Activated T-helper 2 cell treated with anti-CD3 and anti-CD28 coated beads, Interferon-gamma antibody, Interleukin-2, Interleukin-4, amounts not matched to agents 10 μg/mL and 5 μg/mL and 100 μg/mL, durations not matched to agents 14 hours and 24 hours and 36 hours (primary cell): ENCODE measurements at regions not wholly inside any gene's neighbourhood (a gene's known extent, or its start where the extent isn't known, plus 50 kb on each side); places are given as distances from the start of the nearest gene placed in this dataset.

Experiments
- DNase-seq: peaks from one replicate; pipeline ENCODE4 v3.0.0; 2021; ENCODE audit warnings: low spot score
- H3K27ac Mint-ChIP-seq: one replicate; pipeline ENCODE4 v1.8.0; 2021; ENCODE audit warnings: mixed read lengths
- H3K27me3 Mint-ChIP-seq: one replicate; pipeline ENCODE4 v1.8.0; 2021; ENCODE audit warnings: low read depth, mixed read lengths
- H3K36me3 Mint-ChIP-seq: one replicate; pipeline ENCODE4 v1.8.0; 2021; ENCODE audit warnings: low read depth, mixed read lengths
- H3K4me1 Mint-ChIP-seq: one replicate; pipeline ENCODE4 v1.8.0; 2021; ENCODE audit warnings: low read depth, mixed read lengths
- H3K4me3 Mint-ChIP-seq: one replicate; pipeline ENCODE4 v1.8.0; 2021; ENCODE audit warnings: low read depth, mild to moderate bottlenecking, moderate library complexity, mixed read lengths
- H3K9me3 Mint-ChIP-seq: one replicate; pipeline ENCODE4 v1.8.0; 2021; ENCODE audit warnings: mixed read lengths
- intact Hi-C: fragments of 100-400 bp; cut with micrococcal nuclease; formaldehyde crosslinking; loops from one replicate; pipeline ENCODE4 v1.15.1; 2023

GRCh38 chr11:97229936-97230335, 840.1 kb downstream of the JRKL start:
- Mint-ChIP-seq H3K27ac (no peak overlapping the region), H3K4me3 (no peak overlapping the region), H3K9me3 (peaks cover 10% of the 10 kb centered on the region), H3K36me3 (no peaks in the 10 kb centered on the region), H3K4me1 (no peaks in the 10 kb centered on the region), H3K27me3 (no peaks in the 10 kb centered on the region)
- DNase-seq = no peak
- intact Hi-C loops = no loop called here

- DNase-seq = no peak
- H3K36me3 Mint-ChIP-seq = no peaks in the 10 kb centered on the region
- no peaks in the 10 kb centered on the region for H3K4me1 Mint-ChIP-seq
- no peak overlapping the region for H3K4me3 Mint-ChIP-seq
- no peaks in the 10 kb centered on the region for H3K27me3 Mint-ChIP-seq
- peaks cover 10% of the 10 kb centered on the region for H3K9me3 Mint-ChIP-seq
- H3K27ac Mint-ChIP-seq = no peak overlapping the region
- intact Hi-C loops = no loop called here
Observed at GRCh38 chr11:97231231-97231630, 841.4 kb downstream of the JRKL start.

- Mint-ChIP-seq H3K27me3 (no peaks in the 10 kb centered on the region), H3K27ac (no peak overlapping the region), H3K4me1 (no peaks in the 10 kb centered on the region), H3K36me3 (no peaks in the 10 kb centered on the region), H3K9me3 (peaks cover 10% of the 10 kb centered on the region), H3K4me3 (no peak overlapping the region)
- DNase-seq = no peak
- intact Hi-C loops = no loop called here
Observed at GRCh38 chr11:97234016-97234415, 844.2 kb downstream of the JRKL start.

- H3K27ac Mint-ChIP-seq = no peak overlapping the region
Observed at GRCh38 chr11:97237151-97237550, 847.3 kb downstream of the JRKL start.

GRCh38 chr11:97247601-97248000, 857.8 kb downstream of the JRKL start:
- Mint-ChIP-seq H3K27me3 (no peaks in the 10 kb centered on the region), H3K4me1 (no peaks in the 10 kb centered on the region), H3K4me3 (no peak overlapping the region), H3K9me3 (peaks cover 48% of the 10 kb centered on the region), H3K36me3 (no peaks in the 10 kb centered on the region), H3K27ac (no peak overlapping the region)
- no peak for DNase-seq
- intact Hi-C loops = no loop called here

More at GRCh38 chr11:97237151-97237550, 847.3 kb downstream of the JRKL start:
- Mint-ChIP-seq H3K4me3 (no peak overlapping the region), H3K27me3 (no peaks in the 10 kb centered on the region), H3K9me3 (peaks cover 6% of the 10 kb centered on the region), H3K36me3 (no peaks in the 10 kb centered on the region), H3K4me1 (no peaks in the 10 kb centered on the region)
- DNase-seq = no peak
- intact Hi-C loops = no loop called here

GRCh38 chr11:97254790-97255189, 865.0 kb downstream of the JRKL start:
- intact Hi-C loops = no loop called here
- Mint-ChIP-seq H3K27ac (no peak overlapping the region), H3K4me1 (no peaks in the 10 kb centered on the region)

GRCh38 chr11:97259434-97259833, 869.6 kb downstream of the JRKL start:
- Mint-ChIP-seq H3K9me3 (peaks cover 16% of the 10 kb centered on the region), H3K27ac (no peak overlapping the region), H3K27me3 (no peaks in the 10 kb centered on the region), H3K36me3 (no peaks in the 10 kb centered on the region), H3K4me3 (no peak overlapping the region), H3K4me1 (no peaks in the 10 kb centered on the region)
- DNase-seq = no peak
- intact Hi-C loops = no loop called here

More at GRCh38 chr11:97254790-97255189, 865.0 kb downstream of the JRKL start:
- no peak for DNase-seq
- Mint-ChIP-seq H3K9me3 (peaks cover 25% of the 10 kb centered on the region), H3K4me3 (no peak overlapping the region), H3K36me3 (no peaks in the 10 kb centered on the region), H3K27me3 (no peaks in the 10 kb centered on the region)

- Mint-ChIP-seq H3K9me3 (peaks cover 16% of the 10 kb centered on the region), H3K4me1 (no peaks in the 10 kb centered on the region), H3K4me3 (no peak overlapping the region), H3K27ac (no peak overlapping the region), H3K36me3 (no peaks in the 10 kb centered on the region), H3K27me3 (no peaks in the 10 kb centered on the region)
- no peak for DNase-seq
- intact Hi-C loops = no loop called here
Observed at GRCh38 chr11:97259884-97260283, 870.1 kb downstream of the JRKL start.

GRCh38 chr11:97263183-97263858, 873.5 kb downstream of the JRKL start:
- intact Hi-C loops = no loop called here
- peaks cover 17% of the 10 kb centered on the region for H3K9me3 Mint-ChIP-seq
- no peak overlapping the region for H3K27ac Mint-ChIP-seq
- no peaks in the 10 kb centered on the region for H3K4me1 Mint-ChIP-seq
- no peak for DNase-seq
- no peaks in the 10 kb centered on the region for H3K36me3 Mint-ChIP-seq
- H3K4me3 Mint-ChIP-seq = no peak overlapping the region
- no peaks in the 10 kb centered on the region for H3K27me3 Mint-ChIP-seq

GRCh38 chr11:97269527-97269926, 879.7 kb downstream of the JRKL start:
- H3K4me1 Mint-ChIP-seq = no peaks in the 10 kb centered on the region
- no peak for DNase-seq
- H3K4me3 Mint-ChIP-seq = no peak overlapping the region
- no peak overlapping the region for H3K27ac Mint-ChIP-seq
- H3K9me3 Mint-ChIP-seq = peaks cover 20% of the 10 kb centered on the region
- no peaks in the 10 kb centered on the region for H3K36me3 Mint-ChIP-seq
- intact Hi-C loops = no loop called here
- H3K27me3 Mint-ChIP-seq = no peaks in the 10 kb centered on the region

GRCh38 chr11:97279341-97279740, 889.5 kb downstream of the JRKL start:
- intact Hi-C loops = no loop called here
- no peaks in the 10 kb centered on the region for H3K27me3 Mint-ChIP-seq
- no peaks in the 10 kb centered on the region for H3K36me3 Mint-ChIP-seq
- H3K9me3 Mint-ChIP-seq = peaks cover 35% of the 10 kb centered on the region
- no peak overlapping the region for H3K27ac Mint-ChIP-seq
- H3K4me3 Mint-ChIP-seq = no peak overlapping the region
- no peak for DNase-seq
- no peaks in the 10 kb centered on the region for H3K4me1 Mint-ChIP-seq

- Mint-ChIP-seq H3K4me1 (no peaks in the 10 kb centered on the region), H3K36me3 (no peaks in the 10 kb centered on the region), H3K9me3 (peaks cover 25% of the 10 kb centered on the region), H3K27ac (no peak overlapping the region), H3K4me3 (no peak overlapping the region), H3K27me3 (no peaks in the 10 kb centered on the region)
- intact Hi-C loops = no loop called here
- DNase-seq = no peak
Observed at GRCh38 chr11:97280347-97280746, 890.5 kb downstream of the JRKL start.

- Mint-ChIP-seq H3K27me3 (no peaks in the 10 kb centered on the region), H3K4me3 (no peak overlapping the region)
- no peak for DNase-seq
Observed at GRCh38 chr11:97289823-97290222, 900.0 kb downstream of the JRKL start.

More at GRCh38 chr11:97289823-97290222, 900.0 kb downstream of the JRKL start:
- H3K9me3 Mint-ChIP-seq = peaks cover 10% of the 10 kb centered on the region
- H3K4me1 Mint-ChIP-seq = no peaks in the 10 kb centered on the region
- no peak overlapping the region for H3K27ac Mint-ChIP-seq
- H3K36me3 Mint-ChIP-seq = no peaks in the 10 kb centered on the region
- intact Hi-C loops = no loop called here
